ENCODE measurements at regions not wholly inside any gene's neighbourhood (a gene's known extent, or its start where the extent isn't known, plus 50 kb on each side); places are given as distances from the start of the nearest gene placed in this dataset.
"Not testable (repeated sequence)": the region's sequence is repeated elsewhere in the genome, so short reads cannot be mapped to it uniquely, and the experiment has no call there.

GRCh38 chr6:140002396-140003022 is 628.1 kb upstream of the CITED2 start:
- Histone ChIP-seq H3K4me1 (peaks cover 9% of the 10 kb centered on the region), H3K27ac (replicated peaks) (no peak overlapping the region), H3K9me3 (replicated peaks) (peaks cover 6% of the 10 kb centered on the region), H3K36me3 (no peaks in the 10 kb centered on the region), H3K27me3 (ENCODE audit: low read depth) (no peaks in the 10 kb centered on the region), H3K4me3 (no peak overlapping the region)
- intact Hi-C loops (cut with micrococcal nuclease): no loop called here
- TF ChIP-seq, protein P1, sequence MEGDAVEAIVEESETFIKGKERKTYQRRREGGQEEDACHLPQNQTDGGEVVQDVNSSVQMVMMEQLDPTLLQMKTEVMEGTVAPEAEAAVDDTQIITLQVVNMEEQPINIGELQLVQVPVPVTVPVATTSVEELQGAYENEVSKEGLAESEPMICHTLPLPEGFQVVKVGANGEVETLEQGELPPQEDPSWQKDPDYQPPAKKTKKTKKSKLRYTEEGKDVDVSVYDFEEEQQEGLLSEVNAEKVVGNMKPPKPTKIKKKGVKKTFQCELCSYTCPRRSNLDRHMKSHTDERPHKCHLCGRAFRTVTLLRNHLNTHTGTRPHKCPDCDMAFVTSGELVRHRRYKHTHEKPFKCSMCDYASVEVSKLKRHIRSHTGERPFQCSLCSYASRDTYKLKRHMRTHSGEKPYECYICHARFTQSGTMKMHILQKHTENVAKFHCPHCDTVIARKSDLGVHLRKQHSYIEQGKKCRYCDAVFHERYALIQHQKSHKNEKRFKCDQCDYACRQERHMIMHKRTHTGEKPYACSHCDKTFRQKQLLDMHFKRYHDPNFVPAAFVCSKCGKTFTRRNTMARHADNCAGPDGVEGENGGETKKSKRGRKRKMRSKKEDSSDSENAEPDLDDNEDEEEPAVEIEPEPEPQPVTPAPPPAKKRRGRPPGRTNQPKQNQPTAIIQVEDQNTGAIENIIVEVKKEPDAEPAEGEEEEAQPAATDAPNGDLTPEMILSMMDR (IDR thresholded peaks at IDR 0.05; ENCODE audit: borderline replicate concordance): no peak
- no peak for DNase-seq

GRCh38 chr6:140001821-140002341 is 627.4 kb upstream of the CITED2 start:
- no peaks in the 10 kb centered on the region for H3K27me3 ChIP-seq (ENCODE audit: low read depth)
- H3K27ac ChIP-seq (replicated peaks): no peak overlapping the region
- TF ChIP-seq, protein P1 (IDR thresholded peaks at IDR 0.05; ENCODE audit: borderline replicate concordance): no peak
- H3K9me3 ChIP-seq (replicated peaks): peaks cover 4% of the 10 kb centered on the region
- H3K4me3 ChIP-seq: no peak overlapping the region
- DNase-seq: no peak
- peaks cover 9% of the 10 kb centered on the region for H3K4me1 ChIP-seq
- intact Hi-C loops (cut with micrococcal nuclease): no loop called here
- H3K36me3 ChIP-seq: no peaks in the 10 kb centered on the region

DNA sequence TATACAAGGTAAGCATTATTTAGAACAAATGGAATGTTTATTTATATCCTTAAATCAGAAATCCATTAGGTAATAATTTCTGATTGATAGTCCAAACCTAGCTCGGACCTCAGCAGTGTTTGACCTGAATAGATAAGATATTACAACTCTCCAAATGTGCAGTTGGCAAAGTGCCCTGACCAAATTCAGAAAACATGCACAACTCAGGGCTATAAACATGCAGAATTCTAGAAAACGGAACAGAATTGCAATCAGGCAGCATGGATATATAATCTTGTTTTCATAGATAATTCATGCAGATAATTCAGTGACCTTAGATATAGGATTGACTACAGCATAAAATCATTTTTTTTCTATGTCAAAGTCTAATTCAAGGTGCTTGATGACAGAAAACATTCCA is 626.6 kb upstream of the CITED2 start:
- intact Hi-C loops (cut with micrococcal nuclease): no loop called here
- Histone ChIP-seq H3K27ac (replicated peaks) (no peak overlapping the region), H3K9me3 (replicated peaks) (peaks cover 4% of the 10 kb centered on the region), H3K4me1 (peaks cover 9% of the 10 kb centered on the region), H3K36me3 (no peaks in the 10 kb centered on the region), H3K27me3 (ENCODE audit: low read depth) (no peaks in the 10 kb centered on the region), H3K4me3 (no peak overlapping the region)
- no peak for DNase-seq
- TF ChIP-seq, protein P1 (IDR thresholded peaks at IDR 0.05; ENCODE audit: borderline replicate concordance): no peak

- H3K27me3 ChIP-seq (ENCODE audit: low read depth); DNase-seq; H3K27ac ChIP-seq (replicated peaks); H3K4me3 ChIP-seq; H3K36me3 ChIP-seq; H3K9me3 ChIP-seq (replicated peaks); H3K4me1 ChIP-seq; intact Hi-C loops (cut with micrococcal nuclease): not testable (repeated sequence)
Observed at GRCh38 chr6:139999661-140000060, 625.2 kb upstream of the CITED2 start.

DNA sequence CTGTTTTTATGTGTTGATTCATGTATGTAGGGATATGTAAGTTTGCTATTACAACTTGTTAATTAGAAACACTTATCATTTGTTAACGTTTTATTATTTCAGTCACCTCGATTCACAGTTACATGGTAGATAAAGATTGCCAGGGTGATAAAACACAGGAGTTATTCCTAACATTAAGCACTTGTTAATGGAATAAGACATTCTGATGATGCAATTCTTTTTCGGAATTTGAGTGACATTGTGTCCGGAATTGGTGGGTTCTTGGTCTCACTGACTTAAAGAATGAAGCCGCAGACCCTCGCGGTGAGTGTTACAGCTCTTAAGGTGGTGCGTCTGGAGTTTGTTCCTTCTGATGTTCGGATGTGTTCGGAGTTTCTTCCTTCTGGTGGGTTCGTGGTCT is 624.0 kb upstream of the CITED2 start:
- H3K36me3 ChIP-seq; intact Hi-C loops (cut with micrococcal nuclease); H3K4me1 ChIP-seq; H3K27ac ChIP-seq (replicated peaks); H3K9me3 ChIP-seq (replicated peaks); H3K4me3 ChIP-seq; H3K27me3 ChIP-seq (ENCODE audit: low read depth); DNase-seq: not testable (repeated sequence)

DNA sequence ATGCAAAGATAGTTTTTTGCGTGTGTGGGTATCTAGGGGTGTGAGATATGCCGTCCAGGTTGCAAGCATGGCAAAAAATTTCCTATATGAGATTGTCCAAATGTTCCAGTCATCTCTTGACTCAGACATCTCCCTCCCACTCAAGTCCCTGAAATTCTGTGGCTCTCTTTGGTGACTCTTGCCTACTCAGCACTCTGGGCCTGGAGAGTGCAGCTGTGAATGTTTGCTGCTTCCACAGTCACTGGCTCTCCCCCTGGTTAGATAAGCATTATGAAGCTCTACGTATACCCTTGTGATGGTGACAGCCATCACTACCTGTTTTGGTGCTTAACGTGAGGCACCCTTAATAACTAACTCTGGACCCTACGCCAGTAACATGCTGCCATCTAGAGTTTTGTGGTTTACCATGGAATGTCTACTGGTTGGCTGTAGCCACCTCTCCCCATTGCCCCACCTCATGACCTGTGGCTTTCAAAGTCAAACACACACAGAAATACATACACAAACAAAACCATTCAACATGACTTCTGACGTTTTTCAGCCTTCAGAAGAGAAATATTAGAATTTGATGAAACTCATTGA is 621.9 kb upstream of the CITED2 start:
- intact Hi-C loops (cut with micrococcal nuclease): no loop called here
- DNase-seq: no peak

More for the DNA sequence above, 621.9 kb upstream of the CITED2 start:
- H3K4me1 ChIP-seq: peaks cover 6% of the 10 kb centered on the region
- TF ChIP-seq, protein P1 (IDR thresholded peaks at IDR 0.05; ENCODE audit: borderline replicate concordance): peak; percentile 12
- no peaks in the 10 kb centered on the region for H3K36me3 ChIP-seq
- no peak overlapping the region for H3K27ac ChIP-seq (replicated peaks)
- H3K4me3 ChIP-seq: no peak overlapping the region
- H3K27me3 ChIP-seq (ENCODE audit: low read depth): no peaks in the 10 kb centered on the region
- no peaks in the 10 kb centered on the region for H3K9me3 ChIP-seq (replicated peaks)
